Ovary (tissue), 1 donor: ENCODE measurements at regions not wholly inside any gene's neighbourhood (a gene's known extent, or its start where the extent isn't known, plus 50 kb on each side); places are given as distances from the start of the nearest gene placed in this dataset.

ENCODE experiments used
- EP300 ChIP-seq: sonication (generic); formaldehyde crosslinking; IDR thresholded peaks from one replicate; pipeline ENCODE4 v1.6.1; 2017; ENCODE audit warnings: antibody characterized with exemption
- POLR2A ChIP-seq: fragments of 450-650 bp; IDR thresholded peaks from one replicate; pipeline ENCODE4 v1.6.1; 2017; ENCODE audit warnings: antibody characterized with exemption, mild to moderate bottlenecking, moderate library complexity

- TF ChIP-seq EP300 (no peak), POLR2A (no peak)
Observed at GRCh38 chr2:72031346-72032110, 116.1 kb downstream of the CYP26B1 start.
